ENCODE measurements at regions not wholly inside any gene's neighbourhood (a gene's known extent, or its start where the extent isn't known, plus 50 kb on each side); places are given as distances from the start of the nearest gene placed in this dataset.

DNA sequence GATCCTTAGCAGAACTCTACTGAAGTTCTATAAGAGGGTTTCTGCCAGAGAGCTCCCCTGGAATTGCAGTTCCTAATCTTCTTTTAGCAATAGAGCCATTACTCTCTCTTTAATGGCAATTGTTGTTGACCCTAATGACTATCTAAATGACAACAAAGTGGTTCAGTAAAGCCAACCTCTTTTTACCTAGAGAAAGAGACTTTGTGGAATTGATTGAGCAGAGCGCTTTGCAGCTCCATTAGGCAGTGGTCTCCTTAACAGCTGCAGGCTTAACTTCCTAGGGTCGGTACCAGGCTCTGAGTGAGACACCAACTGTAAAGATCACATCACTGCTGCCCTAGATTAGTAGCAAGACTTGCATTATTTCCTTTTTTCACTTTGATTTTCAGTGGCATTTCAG is 1472.9 kb upstream of the TENM3 start:
- TF ChIP-seq, protein P1, sequence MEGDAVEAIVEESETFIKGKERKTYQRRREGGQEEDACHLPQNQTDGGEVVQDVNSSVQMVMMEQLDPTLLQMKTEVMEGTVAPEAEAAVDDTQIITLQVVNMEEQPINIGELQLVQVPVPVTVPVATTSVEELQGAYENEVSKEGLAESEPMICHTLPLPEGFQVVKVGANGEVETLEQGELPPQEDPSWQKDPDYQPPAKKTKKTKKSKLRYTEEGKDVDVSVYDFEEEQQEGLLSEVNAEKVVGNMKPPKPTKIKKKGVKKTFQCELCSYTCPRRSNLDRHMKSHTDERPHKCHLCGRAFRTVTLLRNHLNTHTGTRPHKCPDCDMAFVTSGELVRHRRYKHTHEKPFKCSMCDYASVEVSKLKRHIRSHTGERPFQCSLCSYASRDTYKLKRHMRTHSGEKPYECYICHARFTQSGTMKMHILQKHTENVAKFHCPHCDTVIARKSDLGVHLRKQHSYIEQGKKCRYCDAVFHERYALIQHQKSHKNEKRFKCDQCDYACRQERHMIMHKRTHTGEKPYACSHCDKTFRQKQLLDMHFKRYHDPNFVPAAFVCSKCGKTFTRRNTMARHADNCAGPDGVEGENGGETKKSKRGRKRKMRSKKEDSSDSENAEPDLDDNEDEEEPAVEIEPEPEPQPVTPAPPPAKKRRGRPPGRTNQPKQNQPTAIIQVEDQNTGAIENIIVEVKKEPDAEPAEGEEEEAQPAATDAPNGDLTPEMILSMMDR (conservative IDR thresholded peaks at IDR 0.05), result no peak
- no peak for TF ChIP-seq ZFX (IDR thresholded peaks at IDR 0.05)

Measured in C4-2B (cell line).